OCI-LY7 (cell line): ENCODE measurements at regions not wholly inside any gene's neighbourhood (a gene's known extent, or its start where the extent isn't known, plus 50 kb on each side); places are given as distances from the start of the nearest gene placed in this dataset.

Source experiments
- EZH2phosphoT487 ChIP-seq: fragments of 200-600 bp; sonication (generic); IDR thresholded peaks from 2 replicates; pipeline ENCODE4 v1.6.1; 2018; ENCODE audit warnings: low read depth, borderline replicate concordance, mild to moderate bottlenecking, mixed run types, antibody characterized with exemption, low read length, moderate library complexity, mixed read lengths
- TF ChIP-seq, protein P1 (sequence below): fragments of 200-600 bp; sonication (generic); conservative IDR thresholded peaks from 2 replicates; pipeline ENCODE4 v1.5.1; 2014; ENCODE audit warnings: mild to moderate bottlenecking, antibody characterized with exemption, low read length, moderate library complexity, mixed read lengths

DNA sequence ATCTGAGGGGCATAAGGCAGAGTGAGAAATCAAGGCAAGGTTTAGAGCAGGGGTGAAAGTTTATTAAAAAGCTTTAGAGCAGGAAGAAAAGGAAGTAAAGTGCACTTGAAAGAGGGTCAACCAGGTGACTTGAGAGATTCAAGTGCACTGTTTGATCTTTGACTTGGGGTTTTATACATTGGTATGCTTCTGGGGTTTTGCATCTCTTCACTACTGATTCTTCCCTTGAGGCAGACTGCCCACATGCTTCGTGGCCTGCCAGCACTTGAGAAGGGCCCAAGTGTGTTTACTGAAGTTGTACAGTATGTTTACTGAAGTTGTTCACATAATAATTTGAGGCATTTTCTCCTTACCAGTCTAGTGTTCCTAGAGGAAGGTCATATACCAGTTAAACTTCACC lies 367.0 kb upstream of the UBE2E2 start:
- TF ChIP-seq, protein P1, sequence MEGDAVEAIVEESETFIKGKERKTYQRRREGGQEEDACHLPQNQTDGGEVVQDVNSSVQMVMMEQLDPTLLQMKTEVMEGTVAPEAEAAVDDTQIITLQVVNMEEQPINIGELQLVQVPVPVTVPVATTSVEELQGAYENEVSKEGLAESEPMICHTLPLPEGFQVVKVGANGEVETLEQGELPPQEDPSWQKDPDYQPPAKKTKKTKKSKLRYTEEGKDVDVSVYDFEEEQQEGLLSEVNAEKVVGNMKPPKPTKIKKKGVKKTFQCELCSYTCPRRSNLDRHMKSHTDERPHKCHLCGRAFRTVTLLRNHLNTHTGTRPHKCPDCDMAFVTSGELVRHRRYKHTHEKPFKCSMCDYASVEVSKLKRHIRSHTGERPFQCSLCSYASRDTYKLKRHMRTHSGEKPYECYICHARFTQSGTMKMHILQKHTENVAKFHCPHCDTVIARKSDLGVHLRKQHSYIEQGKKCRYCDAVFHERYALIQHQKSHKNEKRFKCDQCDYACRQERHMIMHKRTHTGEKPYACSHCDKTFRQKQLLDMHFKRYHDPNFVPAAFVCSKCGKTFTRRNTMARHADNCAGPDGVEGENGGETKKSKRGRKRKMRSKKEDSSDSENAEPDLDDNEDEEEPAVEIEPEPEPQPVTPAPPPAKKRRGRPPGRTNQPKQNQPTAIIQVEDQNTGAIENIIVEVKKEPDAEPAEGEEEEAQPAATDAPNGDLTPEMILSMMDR, result no peak
- TF ChIP-seq EZH2phosphoT487, result no peak
